ENCODE measurements at regions not wholly inside any gene's neighbourhood (a gene's known extent, or its start where the extent isn't known, plus 50 kb on each side); places are given as distances from the start of the nearest gene placed in this dataset.

- no peak for DNase-seq
Observed at GRCh38 chr16:60763869-60764268, 1272.4 kb downstream of the CDH8 start.

- peak in 1 of 3 donors; percentile 12 for DNase-seq
Observed at GRCh38 chr16:60755907-60756306, 1280.3 kb downstream of the CDH8 start.

- no peak for DNase-seq
Observed at GRCh38 chr16:60748366-60748765, 1287.9 kb downstream of the CDH8 start.

GRCh38 chr16:60744198-60744597 is 1292.0 kb downstream of the CDH8 start:
- peak in 1 of 3 donors; percentile 5 for DNase-seq

- peak in 1 of 3 donors; percentile 9 for DNase-seq
Observed at GRCh38 chr16:60741810-60742209, 1294.4 kb downstream of the CDH8 start.

- peak in 1 of 3 donors; percentile 12 for DNase-seq
Observed at GRCh38 chr16:60739737-60740683, 1296.2 kb downstream of the CDH8 start.

- peak in 1 of 3 donors; percentile 8 for DNase-seq
Observed at GRCh38 chr16:60731329-60732050, 1304.7 kb downstream of the CDH8 start.

- DNase-seq: no peak
Observed at GRCh38 chr16:60729051-60729450, 1307.2 kb downstream of the CDH8 start.

GRCh38 chr16:60727851-60728250 is 1308.4 kb downstream of the CDH8 start:
- DNase-seq: no peak

GRCh38 chr16:60720060-60720459 is 1316.2 kb downstream of the CDH8 start:
- DNase-seq: no peak

- peak in 1 of 3 donors; percentile 13 for DNase-seq
Observed at GRCh38 chr16:60717808-60718207, 1318.4 kb downstream of the CDH8 start.

GRCh38 chr16:60712144-60712543 is 1324.1 kb downstream of the CDH8 start:
- peak in 1 of 3 donors; percentile 10 for DNase-seq

- DNase-seq: no peak
Observed at GRCh38 chr16:60704726-60705125, 1331.5 kb downstream of the CDH8 start.

GRCh38 chr16:60703096-60703495 is 1333.1 kb downstream of the CDH8 start:
- DNase-seq: no peak

- DNase-seq: no peak
Observed at GRCh38 chr16:60686824-60687223, 1349.4 kb downstream of the CDH8 start.

GRCh38 chr16:60684002-60684401 is 1352.2 kb downstream of the CDH8 start:
- no peak for DNase-seq

- DNase-seq: no peak
Observed at GRCh38 chr16:60682219-60682618, 1354.0 kb downstream of the CDH8 start.

- no peak for DNase-seq
Observed at GRCh38 chr16:60681043-60681442, 1355.2 kb downstream of the CDH8 start.

GRCh38 chr16:60675022-60675421 is 1361.2 kb downstream of the CDH8 start:
- DNase-seq: no peak

- DNase-seq: no peak
Observed at GRCh38 chr16:60674241-60674640, 1362.0 kb downstream of the CDH8 start.

- DNase-seq: no peak
Observed at GRCh38 chr16:60655514-60656153, 1380.6 kb downstream of the CDH8 start.

- DNase-seq: no peak
Observed at GRCh38 chr16:60651346-60651745, 1384.9 kb downstream of the CDH8 start.

- no peak for DNase-seq
Observed at GRCh38 chr16:60648290-60648689, 1387.9 kb downstream of the CDH8 start.

All from suppressor macrophage treated with lipopolysaccharide for 1 hour (primary cell).